ENCODE measurements at regions not wholly inside any gene's neighbourhood (a gene's known extent, or its start where the extent isn't known, plus 50 kb on each side); places are given as distances from the start of the nearest gene placed in this dataset.

GRCh38 chr12:73529954-73530353 lies 1007.7 kb upstream of the ATXN7L3B start:
- TF ChIP-seq CTCF (conservative IDR thresholded peaks at IDR 0.05): no peak
- no peak overlapping the region for H2BK120ac ChIP-seq (ENCODE audit: low read depth, low read length, poor library complexity, severe bottlenecking)
- peaks cover 0 to 2% of the 10 kb centered on the region in 2 experiments; a peak in 2 of 4 replicates for H3K4me1 Mint-ChIP-seq

More at GRCh38 chr12:73529954-73530353, 1007.7 kb upstream of the ATXN7L3B start:
- no peak overlapping the region for H3K14ac ChIP-seq (ENCODE audit: insufficient read depth, low read length)
- no peak overlapping the region for H3K23ac ChIP-seq (ENCODE audit: insufficient read length, low read depth, low read length)
- H4K20me1 ChIP-seq (ENCODE audit: control insufficient read depth, insufficient read depth, insufficient read length): no peaks in the 10 kb centered on the region
- no peak overlapping the region for H2AFZ ChIP-seq (ENCODE audit: low read length)
- no peak overlapping the region for H2BK12ac ChIP-seq (ENCODE audit: insufficient read length, low read depth, low read length)
- Mint-ChIP-seq H3K36me3 (ENCODE audit: insufficient read depth in 1 of 3, low read depth in 3 of 3) (peaks cover 0 to 6% (median 0%) of the 10 kb centered on the region in 3 experiments; a peak in 1 of 7 replicates), H3K9me3 (peaks cover 2 to 3% of the 10 kb centered on the region in 2 experiments; a peak in 2 of 5 replicates), H3K27me3 (ENCODE audit: low read depth) (no peaks in the 10 kb centered on the region), H3K4me3 (no peak overlapping the region), H3K27ac (no peak overlapping the region)
- H3K9ac ChIP-seq (ENCODE audit: extremely low read depth, insufficient read length, low read length): no peak overlapping the region
- no peaks in the 10 kb centered on the region for H3K4me1 ChIP-seq (ENCODE audit: insufficient read depth, low read length)
- no peak for DNase-seq
- H3K9me3 ChIP-seq (ENCODE audit: control insufficient read depth, low read depth, low read length): no peaks in the 10 kb centered on the region
- no peaks in the 10 kb centered on the region for H3K23me2 ChIP-seq (ENCODE audit: insufficient read length, low read depth, low read length, poor library complexity, severe bottlenecking)
- no peak overlapping the region for H3K18ac ChIP-seq (ENCODE audit: insufficient read length, low read depth, low read length)
- no peak overlapping the region for H3K4ac ChIP-seq (ENCODE audit: low read depth, low read length)
- no peak overlapping the region for H3K56ac ChIP-seq (ENCODE audit: insufficient read length, low read depth, low read length)
- no peak overlapping the region for H2BK5ac ChIP-seq (ENCODE audit: insufficient read length, low read length)
- no peak overlapping the region for H2AK5ac ChIP-seq (ENCODE audit: insufficient read length, low read length)
- H3K4me2 ChIP-seq (ENCODE audit: insufficient read depth, insufficient read length, low read length): no peak overlapping the region
- H3T11ph ChIP-seq (ENCODE audit: low read length): no peak overlapping the region
- no peaks in the 10 kb centered on the region for H3K27me3 ChIP-seq (ENCODE audit: insufficient read depth, low read length)
- no peaks in the 10 kb centered on the region for H3K79me1 ChIP-seq (ENCODE audit: insufficient read depth, low read depth, low read length, poor library complexity, severe bottlenecking)
- no peak overlapping the region for H2BK20ac ChIP-seq (ENCODE audit: low read depth, low read length, poor library complexity, severe bottlenecking)
- no peak overlapping the region for H4K5ac ChIP-seq (ENCODE audit: insufficient read length, low read depth, low read length)
- no peak overlapping the region for H4K91ac ChIP-seq (ENCODE audit: insufficient read length, low read depth, low read length)
- no peak overlapping the region for H2BK15ac ChIP-seq (ENCODE audit: low read depth, low read length)
- no peak overlapping the region for H4K8ac ChIP-seq (replicated peaks; ENCODE audit: insufficient read length, low read depth, low read length)
- no peak overlapping the region for H3K27ac ChIP-seq (ENCODE audit: insufficient read length, low read depth, low read length)
- H3K79me2 ChIP-seq (ENCODE audit: insufficient read depth, low read length): no peaks in the 10 kb centered on the region

Measured in H9 (cell line).